GM18519 (cell line): ENCODE measurements at regions not wholly inside any gene's neighbourhood (a gene's known extent, or its start where the extent isn't known, plus 50 kb on each side); places are given as distances from the start of the nearest gene placed in this dataset.

Experiments
- ATAC-seq: cut with Tn5 transposase; IDR thresholded peaks from one replicate; pipeline ENCODE4 v1.9.1; 2021; ENCODE audit warnings: mild to moderate bottlenecking, moderate library complexity; ENCODE audit not compliant: unreplicated experiment, low FRiP score

DNA sequence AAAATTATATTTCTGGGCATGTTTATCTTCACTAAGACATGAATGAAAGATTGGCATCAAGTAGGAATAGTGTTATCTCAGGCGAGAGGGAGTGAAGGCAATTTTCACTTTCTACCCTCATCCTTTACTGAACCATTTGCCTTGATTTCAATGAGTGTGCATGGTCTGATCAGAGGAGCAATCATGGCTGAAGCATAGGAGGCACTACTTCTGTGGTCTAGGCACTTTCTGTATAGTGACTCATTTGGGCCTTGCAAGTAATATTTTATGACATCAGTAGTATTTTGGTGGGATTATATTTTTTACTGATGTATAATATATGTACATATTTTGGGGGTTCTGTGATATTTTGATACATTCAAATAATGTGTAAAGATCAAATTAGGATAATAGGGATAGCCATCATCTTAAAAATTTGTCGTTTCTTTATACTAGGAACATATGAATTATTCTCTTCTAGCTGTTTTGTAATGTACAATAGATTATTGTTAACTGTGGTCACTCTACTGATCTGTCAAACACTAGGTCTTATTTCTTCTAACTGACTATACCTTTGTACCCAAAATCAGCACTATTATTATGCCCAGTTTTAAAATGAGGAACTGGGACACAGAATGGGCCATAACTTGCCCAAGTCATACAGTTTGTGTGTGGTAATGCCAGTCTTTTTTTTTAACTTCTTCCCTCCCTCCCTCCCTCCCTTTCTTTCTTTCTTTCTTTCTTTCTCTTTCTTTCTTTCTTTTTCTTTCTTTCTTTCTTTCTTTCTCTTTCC is 101.9 kb downstream of the RAB11FIP2 start:
- ATAC-seq, result no peak

DNA sequence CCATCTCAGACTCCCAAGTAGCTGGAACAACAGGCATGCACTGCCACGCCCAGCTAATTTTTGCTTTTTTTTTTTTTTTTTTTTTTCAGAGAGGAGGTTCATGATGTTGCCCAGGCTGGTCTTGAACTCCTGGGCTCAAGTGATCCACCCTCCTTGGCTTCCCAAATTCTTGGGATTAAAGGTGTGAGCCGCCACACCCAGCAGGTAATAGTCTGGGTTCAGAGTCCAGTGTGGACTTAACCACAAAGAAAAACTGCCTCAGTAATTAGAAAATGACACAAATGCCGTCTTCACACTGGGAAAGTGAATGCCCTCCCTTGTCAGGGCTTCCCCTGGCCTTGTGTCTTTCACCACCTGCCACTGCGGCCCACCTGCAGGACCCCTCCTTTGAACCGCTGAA is 101.1 kb downstream of the RAB11FIP2 start:
- no peak for ATAC-seq

DNA sequence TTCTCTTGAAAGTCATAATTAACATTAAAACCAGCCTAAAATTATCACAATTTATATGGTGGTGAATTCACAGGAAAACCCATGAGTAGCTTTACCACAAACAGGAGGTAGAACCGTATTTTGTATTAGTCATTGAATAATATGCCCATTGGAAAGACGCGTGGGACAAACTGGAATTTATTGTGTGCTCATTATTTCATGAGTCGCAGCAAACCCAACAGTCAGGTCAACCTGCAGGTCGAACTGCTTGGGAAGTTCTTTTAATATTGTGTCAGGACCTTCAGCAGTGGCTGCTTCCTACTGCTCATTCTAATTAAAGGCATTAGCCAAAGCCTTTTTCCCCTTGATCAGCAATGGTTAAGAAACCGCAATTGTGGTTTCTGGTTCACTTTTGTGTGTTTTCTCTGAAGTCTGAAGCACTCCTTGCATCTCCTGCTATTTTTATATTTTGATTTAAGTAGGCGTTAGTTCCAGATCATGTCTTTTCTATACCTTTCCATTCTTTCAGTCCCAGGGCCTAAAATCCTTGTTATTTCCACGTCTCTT is 100.1 kb downstream of the RAB11FIP2 start:
- ATAC-seq, result no peak

DNA sequence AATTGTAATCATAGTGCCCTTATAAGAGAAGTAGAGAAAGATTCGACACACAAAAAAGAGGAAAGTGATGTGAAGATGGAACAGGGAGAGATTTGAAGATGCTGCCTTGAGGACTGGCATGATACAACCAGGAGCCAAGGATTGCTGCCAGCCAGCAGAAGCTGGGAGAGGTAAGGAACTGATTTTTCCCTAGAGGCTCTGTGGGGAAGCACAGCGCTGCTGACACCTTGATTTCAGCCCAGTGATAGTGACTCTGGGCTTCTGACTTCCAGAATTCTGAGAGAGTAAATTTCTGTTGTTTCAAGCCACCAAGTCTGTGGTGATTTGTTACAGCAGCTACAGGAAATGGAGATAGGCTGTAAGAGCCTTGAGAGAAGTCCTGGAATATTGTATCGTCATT is 98.2 kb downstream of the RAB11FIP2 start:
- ATAC-seq, result no peak

DNA sequence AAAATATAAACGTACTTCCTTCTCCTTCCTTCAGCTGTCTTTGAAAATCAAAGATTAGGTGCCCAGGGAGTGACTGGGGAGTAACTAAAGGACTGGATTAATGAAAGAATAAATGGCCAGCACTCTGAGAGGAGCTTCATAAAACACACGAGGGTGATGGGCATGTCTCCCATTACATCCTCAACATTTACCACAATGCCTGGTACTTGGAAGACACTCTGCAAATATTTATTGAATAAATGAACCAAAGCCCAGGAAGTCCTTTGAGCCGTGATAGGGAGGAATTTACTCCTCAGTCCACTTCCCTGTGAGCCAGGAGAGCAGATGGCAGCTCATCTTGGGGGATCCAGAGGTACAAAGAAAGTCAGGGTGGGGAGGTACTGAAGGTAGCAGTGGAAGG is 96.3 kb downstream of the RAB11FIP2 start:
- no peak for ATAC-seq
